Kidney epithelial cell (primary cell): ENCODE measurements at regions not wholly inside any gene's neighbourhood (a gene's known extent, or its start where the extent isn't known, plus 50 kb on each side); places are given as distances from the start of the nearest gene placed in this dataset.
"Not testable (repeated sequence)": the region's sequence is repeated elsewhere in the genome, so short reads cannot be mapped to it uniquely, and the experiment has no call there.

Experiments used
- DNase-seq: peaks from one replicate; pipeline ENCODE4 v3.0.0-alpha.2; 2010; ENCODE audit warnings: low read depth
- H3K27me3 ChIP-seq: 2 replicates; pipeline ENCODE4 v1.6.0; 2011; ENCODE audit warnings: low read length; ENCODE audit not compliant: control insufficient read depth, insufficient read depth
- H3K36me3 ChIP-seq: 2 replicates; pipeline ENCODE4 v1.5.1; 2011; ENCODE audit warnings: low read length; ENCODE audit not compliant: control insufficient read depth, insufficient read depth
- H3K4me3 ChIP-seq: 2 replicates; pipeline ENCODE4 v1.5.1; 2011; ENCODE audit warnings: low read depth, mild to moderate bottlenecking, control low read depth, low read length
- TF ChIP-seq, protein P1 (sequence below): IDR thresholded peaks from 2 replicates; pipeline ENCODE4 v1.5.1; 2011; ENCODE audit warnings: mild to moderate bottlenecking, moderate library complexity, low read length, control low read depth, inconsistent platforms; ENCODE audit not compliant: insufficient read depth, poor library complexity, severe bottlenecking

DNA sequence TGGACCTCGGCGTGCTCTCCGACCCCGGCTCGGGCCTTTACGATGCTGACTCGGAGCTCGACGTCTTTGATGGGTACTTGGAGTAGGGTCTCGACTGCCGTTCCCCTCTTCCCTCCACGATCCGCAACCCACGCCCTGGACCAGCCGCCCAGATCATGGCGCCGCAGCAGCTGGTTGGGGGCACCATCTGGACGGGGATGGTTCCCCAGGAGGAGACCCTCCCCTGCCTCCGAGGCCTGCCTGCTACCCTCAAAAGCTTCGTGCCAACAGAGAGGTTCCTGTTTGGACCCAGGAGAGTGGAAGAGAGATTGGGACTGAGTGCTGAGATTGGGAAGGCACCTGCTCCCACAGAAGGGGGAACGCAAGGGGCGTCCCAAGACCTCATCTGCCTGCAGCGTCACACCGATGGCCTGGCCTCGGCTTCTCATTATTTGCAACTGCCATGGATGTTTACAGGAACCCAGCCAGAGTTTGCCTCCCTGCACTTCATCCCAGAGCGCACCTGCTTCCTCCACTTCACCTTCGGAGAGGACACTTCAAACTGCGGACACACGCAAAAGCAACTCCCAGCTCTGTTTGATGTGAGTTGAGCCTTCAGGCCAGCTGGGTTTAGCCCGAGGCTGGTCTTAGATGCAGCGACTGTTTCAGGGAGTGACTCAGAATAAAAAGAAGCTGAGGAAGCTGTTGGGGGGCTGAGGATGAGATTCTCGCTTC lies 58.9 kb downstream of the GOLGA6L7 start:
- DNase-seq, H3K27me3 ChIP-seq, H3K4me3 ChIP-seq, H3K36me3 ChIP-seq: not testable (repeated sequence)
- TF ChIP-seq, protein P1, sequence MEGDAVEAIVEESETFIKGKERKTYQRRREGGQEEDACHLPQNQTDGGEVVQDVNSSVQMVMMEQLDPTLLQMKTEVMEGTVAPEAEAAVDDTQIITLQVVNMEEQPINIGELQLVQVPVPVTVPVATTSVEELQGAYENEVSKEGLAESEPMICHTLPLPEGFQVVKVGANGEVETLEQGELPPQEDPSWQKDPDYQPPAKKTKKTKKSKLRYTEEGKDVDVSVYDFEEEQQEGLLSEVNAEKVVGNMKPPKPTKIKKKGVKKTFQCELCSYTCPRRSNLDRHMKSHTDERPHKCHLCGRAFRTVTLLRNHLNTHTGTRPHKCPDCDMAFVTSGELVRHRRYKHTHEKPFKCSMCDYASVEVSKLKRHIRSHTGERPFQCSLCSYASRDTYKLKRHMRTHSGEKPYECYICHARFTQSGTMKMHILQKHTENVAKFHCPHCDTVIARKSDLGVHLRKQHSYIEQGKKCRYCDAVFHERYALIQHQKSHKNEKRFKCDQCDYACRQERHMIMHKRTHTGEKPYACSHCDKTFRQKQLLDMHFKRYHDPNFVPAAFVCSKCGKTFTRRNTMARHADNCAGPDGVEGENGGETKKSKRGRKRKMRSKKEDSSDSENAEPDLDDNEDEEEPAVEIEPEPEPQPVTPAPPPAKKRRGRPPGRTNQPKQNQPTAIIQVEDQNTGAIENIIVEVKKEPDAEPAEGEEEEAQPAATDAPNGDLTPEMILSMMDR: peak; percentile 53

DNA sequence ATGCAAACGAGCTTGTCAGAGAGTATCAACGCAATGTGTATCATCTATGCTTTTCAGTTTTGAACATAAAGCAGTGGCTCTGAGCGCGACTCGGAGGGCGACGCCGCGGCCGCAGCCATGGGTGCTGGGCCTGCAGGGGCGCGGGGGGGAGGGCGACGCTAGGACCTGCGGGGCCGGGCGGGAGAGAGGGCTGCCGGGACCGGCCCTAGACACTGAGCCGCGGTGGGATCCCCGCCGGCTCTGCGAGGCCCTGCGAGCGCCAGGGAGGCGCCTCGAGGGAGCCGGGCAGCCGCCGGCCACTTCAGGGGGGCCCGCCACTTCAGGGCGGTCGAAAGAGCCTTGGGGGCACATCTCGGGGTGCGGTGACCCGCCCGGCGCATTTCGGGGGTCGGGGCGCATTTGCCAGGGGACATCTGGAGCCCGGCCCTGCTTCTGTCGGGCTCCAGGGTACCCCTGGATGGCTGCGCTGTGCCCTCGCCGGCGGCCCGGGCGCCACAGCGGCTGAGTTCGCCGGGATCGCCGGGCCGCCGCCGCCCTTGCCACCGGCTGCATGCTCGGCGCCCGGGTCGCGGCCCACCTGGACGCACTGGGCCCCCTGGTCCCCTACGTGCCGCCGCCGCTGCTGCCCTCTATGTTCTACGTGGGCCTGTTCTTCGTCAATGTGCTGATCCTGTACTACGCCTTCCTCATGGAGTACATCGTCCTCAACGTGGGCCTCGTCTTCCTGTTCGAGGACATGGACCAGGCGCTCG lies 59.6 kb downstream of the GOLGA6L7 start:
- H3K27me3 ChIP-seq, DNase-seq, H3K4me3 ChIP-seq, H3K36me3 ChIP-seq: not testable (repeated sequence)

DNA sequence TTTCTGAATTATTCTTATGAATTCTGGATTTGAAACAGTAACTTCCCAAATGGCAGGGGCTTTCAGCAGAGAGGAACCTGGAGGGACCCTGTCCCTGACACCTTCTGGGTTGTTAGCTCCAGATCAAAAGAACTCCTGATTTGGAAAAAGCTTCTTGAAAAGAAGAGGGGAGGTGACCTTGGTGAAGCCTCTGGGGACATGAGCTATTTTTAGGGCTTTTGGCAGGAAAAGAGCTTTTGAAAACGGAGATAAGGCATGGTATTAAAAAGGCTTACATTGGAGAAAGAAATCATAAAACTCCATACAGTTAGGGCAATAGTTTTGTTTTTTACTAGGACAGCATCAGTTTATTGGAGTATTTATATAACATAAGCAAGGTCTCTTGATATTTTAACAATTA lies 60.3 kb downstream of the GOLGA6L7 start:
- H3K4me3 ChIP-seq, DNase-seq, H3K27me3 ChIP-seq, H3K36me3 ChIP-seq: not testable (repeated sequence)

DNA sequence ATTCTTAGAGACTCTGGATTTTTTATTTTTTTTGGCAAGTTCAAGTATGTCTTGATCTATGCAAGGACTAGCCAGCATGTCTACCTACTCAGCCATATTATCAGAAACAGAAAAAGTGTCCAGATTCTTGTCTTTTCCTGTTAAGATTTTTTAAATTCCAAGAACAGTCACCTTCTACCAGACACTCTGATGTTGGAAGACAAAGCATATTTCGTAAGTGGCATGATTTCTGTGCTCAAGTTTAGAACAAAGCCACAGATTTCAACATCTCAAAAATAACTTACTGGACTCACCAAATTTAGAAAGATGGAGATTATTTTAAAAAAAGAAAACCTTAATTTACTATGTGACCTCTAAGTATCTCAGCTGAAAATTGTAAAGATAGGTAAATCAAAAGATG lies 61.9 kb downstream of the GOLGA6L7 start:
- Histone ChIP-seq H3K27me3 (no peaks in the 10 kb centered on the region), H3K36me3 (no peaks in the 10 kb centered on the region), H3K4me3 (no peak overlapping the region)
- no peak for DNase-seq
- TF ChIP-seq, protein P1: no peak

DNA sequence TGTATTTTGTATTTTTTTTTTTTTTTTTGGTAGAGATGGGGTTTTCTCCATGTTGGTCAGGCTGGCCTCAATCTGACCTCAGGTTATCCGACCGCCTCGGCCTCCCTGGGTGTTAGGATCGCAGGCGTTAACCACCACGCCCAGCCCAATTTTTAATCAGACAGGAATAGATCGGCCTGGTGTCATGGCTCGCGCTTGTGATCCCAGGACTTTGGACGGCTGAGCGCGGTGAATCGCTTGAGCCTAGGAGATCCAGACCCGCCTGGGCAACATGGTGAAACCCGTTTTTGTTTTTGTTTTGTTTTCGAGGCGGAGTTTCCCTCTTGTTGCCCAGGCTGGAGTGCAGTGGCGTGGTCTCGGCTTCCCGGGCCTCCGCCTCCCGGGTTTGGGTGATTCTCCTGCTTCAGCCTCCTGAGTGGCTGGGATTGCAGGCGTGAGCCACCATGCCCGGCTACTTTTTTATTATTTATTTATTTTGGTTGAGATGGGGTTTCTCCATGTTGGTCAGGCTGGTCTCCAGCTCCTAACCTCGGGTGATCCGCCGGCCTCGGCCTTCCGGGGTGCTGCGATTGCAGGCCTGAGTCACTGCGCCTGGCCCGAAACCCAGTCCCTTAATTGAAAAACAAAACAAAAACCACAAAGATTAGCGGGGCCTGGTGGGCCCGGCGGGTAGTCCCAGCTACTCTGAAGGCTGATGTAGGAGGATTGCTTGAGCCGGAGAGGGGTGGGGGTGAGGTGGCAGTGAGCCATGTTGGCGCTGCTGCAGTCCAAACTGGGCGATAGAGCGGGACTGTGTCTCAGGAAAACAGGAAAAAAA lies 63.9 kb downstream of the GOLGA6L7 start:
- not testable (repeated sequence) for H3K27me3 ChIP-seq

DNA sequence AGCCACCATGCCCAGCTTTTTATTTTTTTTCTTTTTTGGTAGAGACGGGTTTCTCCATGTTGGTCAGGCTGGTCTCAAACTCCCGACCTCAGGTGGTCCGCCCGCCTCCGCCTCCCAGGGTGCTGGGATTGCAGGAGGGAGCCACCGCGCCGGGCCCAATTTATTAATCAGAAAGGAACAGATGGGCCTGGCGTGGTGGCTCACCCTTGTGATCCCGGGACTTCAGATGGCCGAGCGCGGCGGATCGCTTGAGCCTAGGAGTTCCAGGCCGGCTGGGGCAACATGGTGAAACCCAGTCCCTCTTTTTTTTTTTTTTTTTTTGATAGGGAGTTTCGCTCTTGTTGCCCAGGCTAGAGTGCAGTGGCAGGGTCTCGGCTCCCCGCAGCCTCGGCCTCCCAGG lies 64.6 kb downstream of the GOLGA6L7 start:
- TF ChIP-seq, protein P1: no peak
- Histone ChIP-seq H3K36me3 (no peaks in the 10 kb centered on the region), H3K27me3 (no peaks in the 10 kb centered on the region), H3K4me3 (no peak overlapping the region)
- DNase-seq: no peak

More for the DNA sequence above, 63.9 kb downstream of the GOLGA6L7 start:
- H3K4me3 ChIP-seq, H3K36me3 ChIP-seq, DNase-seq: not testable (repeated sequence)

DNA sequence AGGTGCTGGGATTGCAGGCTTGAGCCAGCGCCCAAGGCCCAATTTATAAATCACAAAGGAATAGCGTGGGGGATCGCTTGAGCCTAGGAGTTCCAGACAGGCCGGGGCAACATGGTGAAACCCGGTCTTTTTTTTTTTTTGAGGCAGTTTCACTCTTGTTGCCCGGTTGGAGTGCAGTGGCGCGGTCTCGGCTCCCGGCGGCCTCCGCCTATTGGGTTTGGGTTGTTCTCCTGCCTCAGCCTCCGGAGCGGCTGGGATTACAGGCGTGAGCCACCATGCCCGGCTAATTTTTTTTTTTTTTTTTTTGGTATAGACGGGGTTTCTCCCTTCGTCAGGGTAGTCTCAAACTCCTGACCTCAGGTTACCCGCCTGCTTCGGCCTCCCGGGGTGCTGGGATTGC lies 65.0 kb downstream of the GOLGA6L7 start:
- TF ChIP-seq, protein P1: no peak
- Histone ChIP-seq H3K27me3 (no peaks in the 10 kb centered on the region), H3K36me3 (no peaks in the 10 kb centered on the region), H3K4me3 (no peak overlapping the region)
- DNase-seq: no peak

DNA sequence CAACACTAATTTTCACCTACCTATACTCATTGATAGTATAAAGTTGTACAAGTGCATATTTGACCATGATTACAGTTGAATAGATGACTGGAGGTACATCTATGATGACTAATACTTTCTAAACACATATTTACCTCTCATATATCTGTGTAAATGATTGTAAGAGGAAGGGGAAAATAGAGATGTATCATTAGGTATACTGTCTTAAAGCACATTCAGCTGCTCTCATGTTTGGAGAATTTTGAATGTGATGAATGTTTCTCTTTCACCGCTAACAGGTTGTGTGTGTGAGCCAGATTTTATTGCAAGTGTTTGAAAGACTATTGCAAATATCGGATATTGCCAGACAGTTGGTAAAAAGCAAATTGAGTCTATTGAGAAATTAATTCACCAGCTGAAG lies 66.2 kb upstream of the GOLGA8M start:
- not testable (repeated sequence) for DNase-seq, H3K27me3 ChIP-seq, H3K36me3 ChIP-seq, H3K4me3 ChIP-seq

DNA sequence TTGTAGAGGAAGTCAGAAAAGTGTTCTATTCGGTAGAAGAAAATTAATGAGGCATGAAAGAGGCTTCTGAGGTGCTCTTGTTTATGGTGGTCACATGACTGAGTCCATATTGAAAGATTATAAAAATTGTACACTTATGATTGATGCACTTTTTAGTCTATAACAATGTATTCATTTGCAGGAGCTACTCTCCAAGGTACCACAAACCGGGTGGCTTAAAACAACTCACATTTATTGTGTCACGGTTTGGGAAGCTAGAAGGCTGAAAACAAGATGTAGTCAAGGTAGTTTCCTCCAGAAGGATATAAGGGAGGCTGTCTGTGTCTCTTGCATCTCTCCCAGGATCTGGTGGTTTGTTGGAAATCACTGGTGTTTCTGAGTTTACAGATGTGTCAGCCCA lies 60.6 kb upstream of the GOLGA8M start:
- not testable (repeated sequence) for H3K4me3 ChIP-seq, DNase-seq, H3K36me3 ChIP-seq, H3K27me3 ChIP-seq
